Retinal pigment epithelial cell (primary cell): ENCODE measurements at regions not wholly inside any gene's neighbourhood (a gene's known extent, or its start where the extent isn't known, plus 50 kb on each side); places are given as distances from the start of the nearest gene placed in this dataset.

Experiments
- DNase-seq: peaks from one replicate; pipeline ENCODE4 v3.0.0-alpha.2; 2010; ENCODE audit warnings: low read depth
- H3K4me3 ChIP-seq: 2 replicates; pipeline ENCODE4 v1.5.1; 2011; ENCODE audit warnings: mild to moderate bottlenecking, low read length, control low read depth, moderate library complexity
- TF ChIP-seq, protein P1 (sequence below): conservative IDR thresholded peaks from 2 replicates; pipeline ENCODE4 v1.5.1; 2011; ENCODE audit warnings: low read depth, low read length, control low read depth, inconsistent platforms

GRCh38 chr10:78371136-78371535, 337.5 kb downstream of the RPS24 start:
- DNase-seq, result no peak
- TF ChIP-seq, protein P1, sequence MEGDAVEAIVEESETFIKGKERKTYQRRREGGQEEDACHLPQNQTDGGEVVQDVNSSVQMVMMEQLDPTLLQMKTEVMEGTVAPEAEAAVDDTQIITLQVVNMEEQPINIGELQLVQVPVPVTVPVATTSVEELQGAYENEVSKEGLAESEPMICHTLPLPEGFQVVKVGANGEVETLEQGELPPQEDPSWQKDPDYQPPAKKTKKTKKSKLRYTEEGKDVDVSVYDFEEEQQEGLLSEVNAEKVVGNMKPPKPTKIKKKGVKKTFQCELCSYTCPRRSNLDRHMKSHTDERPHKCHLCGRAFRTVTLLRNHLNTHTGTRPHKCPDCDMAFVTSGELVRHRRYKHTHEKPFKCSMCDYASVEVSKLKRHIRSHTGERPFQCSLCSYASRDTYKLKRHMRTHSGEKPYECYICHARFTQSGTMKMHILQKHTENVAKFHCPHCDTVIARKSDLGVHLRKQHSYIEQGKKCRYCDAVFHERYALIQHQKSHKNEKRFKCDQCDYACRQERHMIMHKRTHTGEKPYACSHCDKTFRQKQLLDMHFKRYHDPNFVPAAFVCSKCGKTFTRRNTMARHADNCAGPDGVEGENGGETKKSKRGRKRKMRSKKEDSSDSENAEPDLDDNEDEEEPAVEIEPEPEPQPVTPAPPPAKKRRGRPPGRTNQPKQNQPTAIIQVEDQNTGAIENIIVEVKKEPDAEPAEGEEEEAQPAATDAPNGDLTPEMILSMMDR, result no peak
- no peak overlapping the region for H3K4me3 ChIP-seq

DNA sequence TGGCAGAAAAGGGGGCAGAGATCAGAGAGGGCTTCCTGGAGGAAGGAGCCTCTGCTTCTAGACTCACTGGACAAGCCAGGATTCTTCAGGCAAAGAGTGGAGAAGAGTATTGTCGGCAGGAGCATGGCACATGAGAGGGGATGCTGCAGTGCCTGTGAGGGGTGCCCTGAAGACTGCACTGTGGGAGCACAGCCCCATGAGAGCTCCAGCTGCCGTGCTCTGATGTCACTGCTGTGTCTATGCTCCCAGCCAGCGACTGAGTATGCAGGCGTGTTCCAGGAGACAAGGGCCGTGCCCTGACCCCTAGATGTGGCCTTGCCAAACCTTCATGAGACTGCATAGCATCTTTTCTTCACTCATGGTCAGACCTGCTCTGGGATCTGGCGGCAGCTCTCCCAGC, 339.1 kb downstream of the RPS24 start:
- TF ChIP-seq, protein P1, result no peak
- H3K4me3 ChIP-seq, result no peak overlapping the region
- DNase-seq, result no peak

- DNase-seq, result no peak
- no peak overlapping the region for H3K4me3 ChIP-seq
- TF ChIP-seq, protein P1, result no peak
Measured at GRCh38 chr10:78374331-78375028, 340.8 kb downstream of the RPS24 start.

- no peak overlapping the region for H3K4me3 ChIP-seq
- TF ChIP-seq, protein P1, result no peak
- no peak for DNase-seq
Measured at GRCh38 chr10:78375854-78376785, 342.5 kb downstream of the RPS24 start.

- H3K4me3 ChIP-seq, result no peak overlapping the region
- TF ChIP-seq, protein P1, result no peak
- DNase-seq, result no peak
Measured at GRCh38 chr10:78377356-78377755, 343.7 kb downstream of the RPS24 start.

- TF ChIP-seq, protein P1, result no peak
- no peak overlapping the region for H3K4me3 ChIP-seq
- no peak for DNase-seq
Measured at GRCh38 chr10:78378192-78378591, 344.5 kb downstream of the RPS24 start.
